Upper lobe of right lung (tissue), 1 donor: ENCODE measurements at regions not wholly inside any gene's neighbourhood (a gene's known extent, or its start where the extent isn't known, plus 50 kb on each side); places are given as distances from the start of the nearest gene placed in this dataset.
A peak's percentile ranks its signal among the peaks of the same experiment; 100 is the strongest.

Source experiments
- ATAC-seq: fragments of 200-7000 bp; cut with Tn5 transposase; one replicate; pipeline ENCODE4 v1.9.1; 2020; ENCODE audit warnings: mild to moderate bottlenecking, moderate library complexity
- DNase-seq: peaks from one replicate; pipeline ENCODE4 v3.0.0-alpha.2; 2020
- H3K27ac ChIP-seq: fragments of 200-600 bp; one replicate; pipeline ENCODE4 v1.8.0; 2022
- H3K27me3 ChIP-seq: fragments of 200-600 bp; one replicate; pipeline ENCODE4 v1.8.0; 2022; ENCODE audit warnings: mild to moderate bottlenecking
- H3K36me3 ChIP-seq: fragments of 200-600 bp; one replicate; pipeline ENCODE4 v1.8.0; 2022
- H3K4me1 ChIP-seq: fragments of 200-600 bp; one replicate; pipeline ENCODE4 v1.8.0; 2022
- H3K4me3 ChIP-seq: fragments of 200-600 bp; one replicate; pipeline ENCODE4 v1.8.0; 2022; ENCODE audit warnings: mild to moderate bottlenecking
- H3K9me3 ChIP-seq: fragments of 200-600 bp; one replicate; pipeline ENCODE4 v1.8.0; 2022
- intact Hi-C: fragments of 100-400 bp; cut with DNase I; formaldehyde crosslinking; loops from one replicate; pipeline ENCODE4 v1.11.0; 2022
- TF ChIP-seq, protein P1 (sequence below): fragments of 200-600 bp; IDR thresholded peaks from one replicate; pipeline ENCODE4 v1.8.0; 2022; ENCODE audit warnings: antibody characterized with exemption
- donor health status: DM: no; HTN: yes; CAD: no; lungs with severe emphysema.

DNA sequence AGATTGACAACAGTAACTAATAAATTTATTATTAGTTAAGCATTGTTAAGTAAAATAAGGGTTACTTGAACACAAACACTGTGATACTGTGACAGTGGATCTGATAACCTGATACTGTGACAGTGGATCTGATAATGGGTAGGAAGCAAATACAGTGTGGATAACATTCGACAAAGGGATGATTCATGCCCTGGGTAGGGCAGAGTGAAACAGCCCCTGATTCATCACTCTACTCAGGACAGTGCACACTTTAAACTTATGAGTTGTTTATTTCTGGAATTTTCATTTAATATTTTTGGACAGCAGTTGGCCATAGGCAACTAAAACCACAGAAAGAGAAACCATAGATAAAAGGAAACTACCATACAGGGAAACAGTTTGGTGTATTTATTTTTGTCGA lies 60.8 kb upstream of the CTSC start:
- Histone ChIP-seq H3K4me3 (no peak overlapping the region), H3K9me3 (no peaks in the 10 kb centered on the region), H3K27ac (no peak overlapping the region), H3K27me3 (no peaks in the 10 kb centered on the region), H3K4me1 (peaks cover 14% of the 10 kb centered on the region), H3K36me3 (no peaks in the 10 kb centered on the region)
- peak; percentile 43 for ATAC-seq
- DNase-seq, result no peak
- TF ChIP-seq, protein P1, sequence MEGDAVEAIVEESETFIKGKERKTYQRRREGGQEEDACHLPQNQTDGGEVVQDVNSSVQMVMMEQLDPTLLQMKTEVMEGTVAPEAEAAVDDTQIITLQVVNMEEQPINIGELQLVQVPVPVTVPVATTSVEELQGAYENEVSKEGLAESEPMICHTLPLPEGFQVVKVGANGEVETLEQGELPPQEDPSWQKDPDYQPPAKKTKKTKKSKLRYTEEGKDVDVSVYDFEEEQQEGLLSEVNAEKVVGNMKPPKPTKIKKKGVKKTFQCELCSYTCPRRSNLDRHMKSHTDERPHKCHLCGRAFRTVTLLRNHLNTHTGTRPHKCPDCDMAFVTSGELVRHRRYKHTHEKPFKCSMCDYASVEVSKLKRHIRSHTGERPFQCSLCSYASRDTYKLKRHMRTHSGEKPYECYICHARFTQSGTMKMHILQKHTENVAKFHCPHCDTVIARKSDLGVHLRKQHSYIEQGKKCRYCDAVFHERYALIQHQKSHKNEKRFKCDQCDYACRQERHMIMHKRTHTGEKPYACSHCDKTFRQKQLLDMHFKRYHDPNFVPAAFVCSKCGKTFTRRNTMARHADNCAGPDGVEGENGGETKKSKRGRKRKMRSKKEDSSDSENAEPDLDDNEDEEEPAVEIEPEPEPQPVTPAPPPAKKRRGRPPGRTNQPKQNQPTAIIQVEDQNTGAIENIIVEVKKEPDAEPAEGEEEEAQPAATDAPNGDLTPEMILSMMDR, result no peak
- intact Hi-C loops, result no loop called here

DNA sequence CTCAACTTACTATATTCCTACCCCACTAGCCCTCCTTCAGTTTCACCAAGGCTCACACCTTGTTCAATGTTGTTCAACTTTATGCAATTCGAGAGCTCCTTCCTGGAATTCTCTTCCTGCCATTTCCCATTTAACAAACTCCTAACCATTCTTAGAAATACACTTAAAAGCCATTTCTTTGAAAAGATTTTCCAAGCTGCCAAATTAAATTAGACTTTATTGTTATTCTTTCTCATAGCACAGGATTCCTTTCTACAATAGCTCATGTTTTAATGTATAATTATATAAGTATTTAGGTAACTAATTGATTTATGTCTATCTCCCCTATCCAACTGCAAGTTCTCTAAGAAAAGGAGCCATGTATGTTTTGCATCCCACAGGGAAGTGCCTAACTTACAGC lies 52.7 kb upstream of the CTSC start:
- TF ChIP-seq, protein P1, result no peak
- H3K4me3 ChIP-seq, result no peak overlapping the region
- no peaks in the 10 kb centered on the region for H3K27me3 ChIP-seq
- no peaks in the 10 kb centered on the region for H3K36me3 ChIP-seq
- ATAC-seq, result no peak
- no peak for DNase-seq
- H3K4me1 ChIP-seq, result no peaks in the 10 kb centered on the region
- H3K9me3 ChIP-seq, result no peaks in the 10 kb centered on the region
- intact Hi-C loops, result no loop called here
- no peak overlapping the region for H3K27ac ChIP-seq

DNA sequence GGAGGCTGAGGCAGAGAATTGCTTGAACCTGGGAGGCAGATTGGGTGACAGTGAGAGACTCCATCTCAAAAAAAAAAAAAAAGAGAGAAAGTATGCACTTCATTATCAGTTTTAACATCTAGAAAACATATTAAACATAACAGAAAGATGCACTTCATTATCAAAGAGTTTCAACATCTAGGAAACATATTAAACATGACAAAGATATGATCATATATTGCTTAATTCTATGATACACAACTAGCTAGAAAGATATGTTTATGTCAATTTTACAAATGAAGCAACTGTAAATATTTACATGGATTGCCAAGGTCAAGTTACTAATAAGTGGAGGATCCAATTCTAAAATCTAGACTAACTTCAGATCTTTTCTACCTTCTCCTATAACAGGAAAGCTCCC lies 50.4 kb upstream of the CTSC start:
- no peak for DNase-seq
- Histone ChIP-seq H3K4me3 (no peak overlapping the region), H3K27ac (no peak overlapping the region), H3K27me3 (no peaks in the 10 kb centered on the region), H3K4me1 (no peaks in the 10 kb centered on the region), H3K9me3 (no peaks in the 10 kb centered on the region), H3K36me3 (no peaks in the 10 kb centered on the region)
- ATAC-seq, result no peak
- intact Hi-C loops, result no loop called here
- TF ChIP-seq, protein P1, result no peak
